Parathyroid adenoma (tissue), 2 donors: ENCODE measurements at regions not wholly inside any gene's neighbourhood (a gene's known extent, or its start where the extent isn't known, plus 50 kb on each side); places are given as distances from the start of the nearest gene placed in this dataset.

Source experiments
- H2AFZ ChIP-seq: fragments of 300-600 bp; sonication (generic); one replicate; pipeline ENCODE4 v1.7.0; 2017; ENCODE audit warnings: antibody characterized with exemption, mild to moderate bottlenecking
- H3K27ac ChIP-seq: fragments of 300-600 bp; sonication (generic); one replicate; pipeline ENCODE4 v1.7.0; 2017
- H3K27me3 ChIP-seq: fragments of 300-600 bp; sonication (generic); one replicate; pipeline ENCODE4 v1.7.0; 2017; ENCODE audit warnings: low read length; ENCODE audit not compliant: control insufficient read depth, insufficient read depth
- H3K36me3 ChIP-seq: fragments of 300-600 bp; sonication (generic); one replicate; pipeline ENCODE4 v1.7.0; 2017; ENCODE audit warnings: low read length; ENCODE audit not compliant: control insufficient read depth, insufficient read depth
- H3K4me1 ChIP-seq: fragments of 300-600 bp; sonication (generic); one replicate; pipeline ENCODE4 v1.7.0; 2017; ENCODE audit warnings: control low read depth
- H3K4me2 ChIP-seq: fragments of 300-600 bp; sonication (generic); one replicate; pipeline ENCODE4 v1.7.0; 2017; ENCODE audit warnings: low read length
- H3K4me3 ChIP-seq: fragments of 300-600 bp; sonication (generic); one replicate; pipeline ENCODE4 v1.7.0; 2017; ENCODE audit warnings: low read depth, low read length
- H3K79me2 ChIP-seq: fragments of 300-600 bp; sonication (generic); one replicate; pipeline ENCODE4 v1.7.0; 2017; ENCODE audit warnings: control low read depth
- H3K9ac ChIP-seq: fragments of 300-600 bp; sonication (generic); one replicate; pipeline ENCODE4 v1.7.0; 2017; ENCODE audit warnings: mild to moderate bottlenecking
- H3K9me3 ChIP-seq: fragments of 300-600 bp; sonication (generic); one replicate; pipeline ENCODE4 v1.7.0; 2017; ENCODE audit warnings: low read length; ENCODE audit not compliant: control insufficient read depth
- TF ChIP-seq, protein P1 (sequence below): fragments of 300-600 bp; sonication (generic); IDR thresholded peaks from one replicate; pipeline ENCODE4 v1.7.0; 2017; ENCODE audit warnings: antibody characterized with exemption, mild to moderate bottlenecking
- donor health status: primary hyperparathyroidism.

DNA sequence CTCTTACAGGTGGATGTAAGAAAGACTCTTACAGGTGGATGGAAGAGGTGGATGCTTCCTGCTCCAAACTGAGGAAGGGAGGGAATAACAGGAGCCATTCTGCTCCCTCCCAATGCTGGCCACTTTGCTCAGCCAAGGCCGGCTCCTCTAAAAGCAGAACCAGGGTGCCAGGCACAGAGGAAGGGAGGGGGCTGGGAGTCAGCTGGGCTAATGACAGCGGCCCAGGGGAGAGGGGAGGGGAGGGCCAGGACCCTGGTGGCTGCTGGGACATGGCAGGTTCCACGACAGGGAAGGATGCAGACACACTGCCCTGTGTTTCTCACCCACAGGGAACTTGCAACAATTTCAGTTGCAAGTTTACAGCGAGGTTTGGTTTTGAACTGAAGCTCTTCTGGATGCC lies 173.4 kb downstream of the ANAPC1 start:
- Histone ChIP-seq H2AFZ (no peak overlapping the region), H3K27ac (no peak overlapping the region), H3K4me2 (no peak overlapping the region), H3K27me3 (no peaks in the 10 kb centered on the region), H3K4me3 (no peak overlapping the region), H3K9me3 (no peaks in the 10 kb centered on the region), H3K9ac (no peak overlapping the region), H3K4me1 (peaks cover 16% of the 10 kb centered on the region), H3K79me2 (no peaks in the 10 kb centered on the region), H3K36me3 (no peaks in the 10 kb centered on the region)
- TF ChIP-seq, protein P1, sequence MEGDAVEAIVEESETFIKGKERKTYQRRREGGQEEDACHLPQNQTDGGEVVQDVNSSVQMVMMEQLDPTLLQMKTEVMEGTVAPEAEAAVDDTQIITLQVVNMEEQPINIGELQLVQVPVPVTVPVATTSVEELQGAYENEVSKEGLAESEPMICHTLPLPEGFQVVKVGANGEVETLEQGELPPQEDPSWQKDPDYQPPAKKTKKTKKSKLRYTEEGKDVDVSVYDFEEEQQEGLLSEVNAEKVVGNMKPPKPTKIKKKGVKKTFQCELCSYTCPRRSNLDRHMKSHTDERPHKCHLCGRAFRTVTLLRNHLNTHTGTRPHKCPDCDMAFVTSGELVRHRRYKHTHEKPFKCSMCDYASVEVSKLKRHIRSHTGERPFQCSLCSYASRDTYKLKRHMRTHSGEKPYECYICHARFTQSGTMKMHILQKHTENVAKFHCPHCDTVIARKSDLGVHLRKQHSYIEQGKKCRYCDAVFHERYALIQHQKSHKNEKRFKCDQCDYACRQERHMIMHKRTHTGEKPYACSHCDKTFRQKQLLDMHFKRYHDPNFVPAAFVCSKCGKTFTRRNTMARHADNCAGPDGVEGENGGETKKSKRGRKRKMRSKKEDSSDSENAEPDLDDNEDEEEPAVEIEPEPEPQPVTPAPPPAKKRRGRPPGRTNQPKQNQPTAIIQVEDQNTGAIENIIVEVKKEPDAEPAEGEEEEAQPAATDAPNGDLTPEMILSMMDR, result no peak

DNA sequence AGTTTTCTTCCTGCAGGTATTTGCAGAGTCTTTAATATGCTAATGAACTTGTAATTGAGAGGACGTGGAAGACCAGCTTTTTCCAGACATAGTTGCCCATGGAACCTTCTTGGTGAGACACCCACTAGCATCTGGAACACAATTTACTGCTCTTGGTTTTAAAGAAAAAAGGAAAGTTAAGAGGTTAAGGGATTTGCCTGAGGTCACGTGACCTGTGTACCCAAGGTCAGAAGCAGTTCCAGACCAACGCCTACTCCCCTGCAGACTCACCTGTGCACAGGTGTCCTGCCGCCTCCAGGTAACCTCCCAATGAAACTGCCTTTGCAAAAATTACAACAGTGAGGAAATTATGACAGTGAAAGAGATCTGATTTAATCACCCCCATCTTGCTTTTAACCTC lies 172.7 kb downstream of the ANAPC1 start:
- peaks cover 12% of the 10 kb centered on the region for H3K4me1 ChIP-seq
- no peak overlapping the region for H3K4me2 ChIP-seq
- H2AFZ ChIP-seq, result no peak overlapping the region
- H3K36me3 ChIP-seq, result no peaks in the 10 kb centered on the region
- H3K9me3 ChIP-seq, result no peaks in the 10 kb centered on the region
- no peaks in the 10 kb centered on the region for H3K27me3 ChIP-seq
- no peak overlapping the region for H3K9ac ChIP-seq
- TF ChIP-seq, protein P1, result no peak
- no peaks in the 10 kb centered on the region for H3K79me2 ChIP-seq
- H3K27ac ChIP-seq, result no peak overlapping the region
- H3K4me3 ChIP-seq, result no peak overlapping the region

DNA sequence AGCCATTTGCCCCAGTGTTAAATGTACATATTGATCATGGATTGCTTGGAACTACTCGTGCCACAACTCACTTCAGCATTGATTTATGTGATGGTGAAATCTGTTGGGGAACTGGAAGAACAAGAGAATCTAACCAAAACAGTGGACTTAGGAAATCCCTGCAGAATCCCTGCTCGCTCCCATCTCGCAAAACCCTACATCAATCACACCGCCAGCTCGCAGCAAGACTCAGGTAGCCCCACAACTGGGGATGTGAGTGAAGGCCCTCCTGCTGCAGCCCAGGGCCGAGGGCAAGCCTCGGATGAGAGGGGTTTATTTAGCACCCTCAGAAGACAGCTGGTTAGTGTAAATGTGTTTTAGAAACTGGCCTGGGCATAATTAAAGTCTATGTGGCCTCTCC lies 171.6 kb downstream of the ANAPC1 start:
- Histone ChIP-seq H3K27me3 (no peaks in the 10 kb centered on the region), H2AFZ (no peak overlapping the region), H3K4me1 (peaks cover 3% of the 10 kb centered on the region), H3K4me3 (no peak overlapping the region), H3K9ac (no peak overlapping the region), H3K9me3 (no peaks in the 10 kb centered on the region), H3K36me3 (no peaks in the 10 kb centered on the region), H3K27ac (no peak overlapping the region), H3K4me2 (no peak overlapping the region), H3K79me2 (no peaks in the 10 kb centered on the region)
- TF ChIP-seq, protein P1, result no peak

DNA sequence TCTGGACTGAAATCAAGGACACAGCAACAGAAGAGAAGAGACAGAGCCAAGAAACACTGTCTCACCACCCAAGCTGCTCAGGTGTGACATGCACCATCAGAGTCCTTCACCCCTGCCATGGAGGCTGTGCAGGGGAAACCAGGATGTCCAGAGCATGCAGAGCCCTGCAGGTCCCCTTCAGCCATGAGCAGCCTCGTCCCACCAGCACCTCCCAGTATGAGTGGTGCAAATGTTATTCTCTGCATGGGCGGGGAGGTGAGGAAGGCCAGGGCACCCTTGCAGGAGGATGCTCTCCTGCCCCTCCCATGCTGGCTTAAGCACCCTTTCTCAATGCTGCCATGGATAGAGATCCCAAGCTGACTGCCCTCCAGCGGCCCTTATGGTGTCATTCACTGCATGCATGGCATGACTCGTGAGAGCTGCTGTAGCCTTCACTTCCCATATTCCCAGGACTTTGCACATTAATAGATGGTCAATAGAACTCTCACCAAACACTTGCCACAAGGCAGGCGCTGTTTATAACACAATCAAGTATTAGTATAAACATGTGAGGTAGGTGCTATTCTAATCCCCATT lies 171.0 kb downstream of the ANAPC1 start:
- Histone ChIP-seq H2AFZ (no peak overlapping the region), H3K36me3 (no peaks in the 10 kb centered on the region), H3K9me3 (no peaks in the 10 kb centered on the region), H3K27ac (no peak overlapping the region), H3K27me3 (no peaks in the 10 kb centered on the region), H3K9ac (no peak overlapping the region), H3K4me1 (no peaks in the 10 kb centered on the region), H3K4me3 (no peak overlapping the region), H3K4me2 (no peak overlapping the region), H3K79me2 (no peaks in the 10 kb centered on the region)
- TF ChIP-seq, protein P1, result no peak
